K562 (cell line): ENCODE measurements at regions not wholly inside any gene's neighbourhood (a gene's known extent, or its start where the extent isn't known, plus 50 kb on each side); places are given as distances from the start of the nearest gene placed in this dataset.

Source experiments
- ATAC-seq: fragments of 200-7000 bp; cut with Tn5 transposase; 3 replicates; pipeline ENCODE4 v1.9.1; 2020; ENCODE audit warnings: moderate library complexity
- BruUV-seq: library from RNA; stranded (reverse); fragments of 400-500 nt; replicated peaks from 2 replicates; lab custom pipeline; 2021; lab: Mats Ljungman, UMichigan
- CTCF ChIA-PET: fragments of 300-600 bp; formaldehyde crosslinking; extraction: SDS; loops from one replicate; lab custom pipeline; 2021; ENCODE audit warnings: low intra/inter-chr PET ratio; lab: Yijun Ruan, JAX
- POLR2A ChIA-PET: fragments of 300-600, 350-650 bp; sonication (Branson Sonifier 250); formaldehyde crosslinking; extraction: SDS; loops from one replicate; lab custom pipeline; 2021; ENCODE audit warnings: antibody characterized with exemption, inconsistent platforms; lab: Yijun Ruan, JAX
- DNase-seq, 4 experiments: peaks; one replicate each; pipeline versions ENCODE4 v3.0.0 to v3.0.0-alpha.2; 2011 to 2018; ENCODE audit warnings: low spot score in 3 of 4, mixed read lengths in 3 of 4; ENCODE audit errors: extremely low read depth in 1 of 4
- FAIRE-seq: peaks from 2 replicates; lab custom pipeline; 2011; peaks lifted over from hg19 to GRCh38; lab: Jason Lieb, UNC
- H2AFZ ChIP-seq: 2 replicates; pipeline ENCODE4 v1.6.0; 2011; ENCODE audit warnings: low read depth, low read length, control low read depth, inconsistent platforms
- H3K27ac ChIP-seq: fragments of 200-600 bp; 3 replicates; pipeline ENCODE4 v1.8.0; 2011; ENCODE audit warnings: low read depth, mild to moderate bottlenecking, control low read depth, inconsistent platforms, low read length, moderate library complexity, mixed read lengths; ENCODE audit errors: extremely low read depth
- H3K27me3 ChIP-seq, 2 experiments: fragments of 300-600 bp in 1 of 2; 2 replicates in 1 of 2; 3 replicates in 1 of 2; pipeline versions ENCODE4 v1.6.0 to v1.8.0; 2011; ENCODE audit warnings: inconsistent platforms in 2 of 2, low read length in 2 of 2, mild to moderate bottlenecking in 1 of 2, mixed read lengths in 1 of 2, moderate library complexity in 1 of 2; ENCODE audit not compliant: control insufficient read depth in 2 of 2, insufficient read depth in 2 of 2
- H3K36me3 ChIP-seq: fragments of 300-600 bp; 3 replicates; pipeline ENCODE4 v1.8.0; 2011; ENCODE audit warnings: mild to moderate bottlenecking, low read length, inconsistent platforms; ENCODE audit not compliant: control insufficient read depth, insufficient read depth
- H3K4me1 ChIP-seq, 2 experiments: fragments of 200-600 bp in 1 of 2; replicated peaks in 1 of 2; 2 replicates in 1 of 2; 3 replicates in 1 of 2; pipeline versions ENCODE4 v1.5.1 to v1.8.0; 2011; ENCODE audit warnings: inconsistent platforms in 2 of 2, low read length in 2 of 2, mild to moderate bottlenecking in 1 of 2, mixed read lengths in 1 of 2, moderate library complexity in 1 of 2; ENCODE audit not compliant: control insufficient read depth in 2 of 2, insufficient read depth in 2 of 2
- H3K4me2 ChIP-seq: 2 replicates; pipeline ENCODE4 v1.6.1; 2011; ENCODE audit warnings: low read length, control low read depth, inconsistent platforms, mixed read lengths; ENCODE audit not compliant: insufficient read depth
- H3K4me3 ChIP-seq: fragments of 200-600 bp; sonication (generic), shearing (Covaris generic); 2 replicates; pipeline ENCODE4 v1.5.1; 2016; ENCODE audit warnings: control low read depth, inconsistent platforms
- H3K79me2 ChIP-seq: fragments of 200-600 bp; 3 replicates; pipeline ENCODE4 v1.8.0; 2011; ENCODE audit warnings: low read length, inconsistent platforms; ENCODE audit not compliant: control insufficient read depth, insufficient read depth
- H3K9ac ChIP-seq, 2 experiments: 2 replicates each; pipeline versions ENCODE4 v1.6.0 to v1.6.1; 2011; ENCODE audit warnings: low read depth in 2 of 2, low read length in 2 of 2, control low read depth in 1 of 2, inconsistent platforms in 1 of 2, mild to moderate bottlenecking in 1 of 2, mixed read lengths in 1 of 2; ENCODE audit not compliant: insufficient read depth in 1 of 2
- H3K9me1 ChIP-seq: one replicate; pipeline ENCODE4 v1.6.0; 2011; ENCODE audit warnings: inconsistent platforms, mild to moderate bottlenecking, low read length, moderate library complexity; ENCODE audit not compliant: control insufficient read depth, insufficient read depth
- H3K9me3 ChIP-seq: replicated peaks from 2 replicates; pipeline ENCODE4 v1.5.1; 2011; ENCODE audit warnings: low read depth, low read length, inconsistent platforms; ENCODE audit not compliant: control insufficient read depth, insufficient read depth
- H4K20me1 ChIP-seq: replicated peaks from 2 replicates; pipeline ENCODE4 v1.6.1; 2011; ENCODE audit warnings: low read length, inconsistent platforms, mixed read lengths; ENCODE audit not compliant: control insufficient read depth, insufficient read depth
- JUND ChIP-seq, 2 experiments: IDR thresholded peaks; 2 replicates in 1 of 2; 3 replicates in 1 of 2; pipeline ENCODE4 v1.6.1; 2011; ENCODE audit warnings: borderline replicate concordance in 2 of 2, low read depth in 2 of 2, low read length in 2 of 2, improper control_type of control experiment in 1 of 2, missing biosample characterization in 1 of 2, missing genetic modification characterization in 1 of 2, missing genetic modification reagents in 1 of 2
- MITF ChIP-seq: IDR thresholded peaks from 2 replicates; pipeline ENCODE4 v1.6.1; 2014; ENCODE audit warnings: antibody characterized with exemption
- RAD21 ChIP-seq, 2 experiments: fragments of 250-450 bp in 1 of 2; fragments of 450-650 bp in 1 of 2; sonication (Bioruptor Pico) in 1 of 2; formaldehyde crosslinking in 1 of 2; IDR thresholded peaks in 1 of 2; conservative IDR thresholded peaks in 1 of 2; 2 replicates each; pipeline versions ENCODE4 v1.4.0 to v1.8.0; 2020 to 2022; ENCODE audit warnings: mild to moderate bottlenecking in 2 of 2, moderate library complexity in 1 of 2
- SIRT6 ChIP-seq: IDR thresholded peaks from one replicate; pipeline ENCODE4 v1.6.1; 2012; ENCODE audit warnings: low read depth, mild to moderate bottlenecking, control low read depth, inconsistent platforms, low read length, moderate library complexity
- SREBF2 ChIP-seq: sonication (generic); formaldehyde crosslinking; IDR thresholded peaks from 2 replicates; pipeline ENCODE4 v1.4.0; 2020; ENCODE audit warnings: mild to moderate bottlenecking, missing genetic modification reagents
- STAT5A ChIP-seq: IDR thresholded peaks from 2 replicates; pipeline ENCODE4 v1.6.1; 2012; ENCODE audit warnings: low read length, inconsistent platforms, borderline replicate concordance
- ZBTB40 ChIP-seq, 2 experiments: fragments of 450-650 bp in 1 of 2; sonication (generic) in 1 of 2; formaldehyde crosslinking in 1 of 2; IDR thresholded peaks; 2 replicates each; pipeline versions ENCODE4 v1.7.1 to v1.9.0; 2016 to 2022; ENCODE audit warnings: inconsistent platforms in 1 of 2, mild to moderate bottlenecking in 1 of 2, missing genetic modification reagents in 1 of 2
- WGBS: fragments of 100-300 bp; shearing (Covaris generic); methylation state at CpG from one replicate; pipeline ENCODE4 v1.1.6; 2016; ENCODE audit warnings: low coverage, mixed read lengths; ENCODE audit not compliant: insufficient coverage; ENCODE audit errors: missing lambda C conversion rate; 5-methylcytosine and 5-hydroxymethylcytosine counted together
- in situ Hi-C: fragments of 300-500 bp; cut with MboI; formaldehyde crosslinking; loops from 4 replicates; pipeline ENCODE4 v1.15.0; 2018; ENCODE audit warnings: inconsistent platforms, mixed read lengths
- intact Hi-C: fragments of 100-400 bp; cut with micrococcal nuclease; formaldehyde crosslinking; loops from 2 replicates; pipeline ENCODE4 v1.14.2; 2022

- DNase-seq (peak in 2 of 4 experiments; percentile 23 to 35), ATAC-seq (peak; percentile 40), FAIRE-seq (peak; percentile 59)
- Histone ChIP-seq H3K27ac (no peak overlapping the region), H3K36me3 (no peaks in the 10 kb centered on the region), H3K4me2 (no peak overlapping the region), H3K4me1 (peaks cover 9 to 19% of the 10 kb centered on the region in 2 experiments; a peak in 4 of 5 replicates), H3K9ac (peak overlapping the region in 1 of 2 experiments; percentile 57; a peak in 2 of 4 replicates), H2AFZ (no peak overlapping the region), H3K9me3 (no peaks in the 10 kb centered on the region), H3K9me1 (no peaks in the 10 kb centered on the region), H3K4me3 (no peak overlapping the region), H3K27me3 (no peaks in the 10 kb centered on the region), H4K20me1 (no peaks in the 10 kb centered on the region), H3K79me2 (no peaks in the 10 kb centered on the region)
- ChIA-PET POLR2A (interaction anchor here (1.7 to 2.0 kb wide), 3 partner anchors 9 to 27 kb away, joined by 3 to 8 read pairs (median 6); no protein-coding TSS in a partner anchor), CTCF (no interaction called here)
- WGBS: 70% methylated on average over 16 of the region's 19 CpGs
- BruUV-seq: no TSS peak
- intact Hi-C loops (no loop called here), in situ Hi-C loops (no loop called here)
- TF ChIP-seq SREBF2 (CRISPR knock-in tag): no peak
- TF ChIP-seq RAD21 (CRISPR knock-in tag; conservative IDR thresholded peaks at IDR 0.05 in 1 of 2, IDR thresholded peaks at IDR 0.05 in 1 of 2): 0 out of 4 replicates have a peak, but pooled peaks of 1 of the 2 experiments have one; percentile 0
- no peak for TF ChIP-seq MITF
- no peak for TF ChIP-seq SIRT6
- no peak for TF ChIP-seq JUND (IDR thresholded peaks at IDR 0.05; ENCODE audit: borderline replicate concordance, low read depth, low read length)
- TF ChIP-seq JUND (tag; IDR thresholded peaks at IDR 0.05; ENCODE audit: borderline replicate concordance, low read depth, low read length): no peak
- no peak for TF ChIP-seq STAT5A
- no peak for TF ChIP-seq ZBTB40 (IDR thresholded peaks at IDR 0.05)
- 0 out of 2 replicates have a peak, but pooled peaks have one; percentile 5 for TF ChIP-seq ZBTB40 (CRISPR knock-in tag; IDR thresholded peaks at IDR 0.05)
Observed at GRCh38 chr5:135106610-135107471, 72.8 kb upstream of the PITX1 start.
